Testis (tissue), 2 donors: ENCODE measurements at regions not wholly inside any gene's neighbourhood (a gene's known extent, or its start where the extent isn't known, plus 50 kb on each side); places are given as distances from the start of the nearest gene placed in this dataset.

Source experiments
- CTCF ChIP-seq, 3 experiments: fragments of 450-650 bp in 2 of 3; fragments of 200-600 bp in 1 of 3; sonication (generic) in 1 of 3; IDR thresholded peaks; one replicate each; pipeline ENCODE4 v1.5.1; 2016 to 2019; ENCODE audit warnings: antibody characterized with exemption in 3 of 3, mild to moderate bottlenecking in 2 of 3, moderate library complexity in 1 of 3
- POLR2A ChIP-seq: fragments of 450-650 bp; IDR thresholded peaks from one replicate; pipeline ENCODE4 v1.6.1; 2017; ENCODE audit warnings: antibody characterized with exemption, mild to moderate bottlenecking, moderate library complexity

DNA sequence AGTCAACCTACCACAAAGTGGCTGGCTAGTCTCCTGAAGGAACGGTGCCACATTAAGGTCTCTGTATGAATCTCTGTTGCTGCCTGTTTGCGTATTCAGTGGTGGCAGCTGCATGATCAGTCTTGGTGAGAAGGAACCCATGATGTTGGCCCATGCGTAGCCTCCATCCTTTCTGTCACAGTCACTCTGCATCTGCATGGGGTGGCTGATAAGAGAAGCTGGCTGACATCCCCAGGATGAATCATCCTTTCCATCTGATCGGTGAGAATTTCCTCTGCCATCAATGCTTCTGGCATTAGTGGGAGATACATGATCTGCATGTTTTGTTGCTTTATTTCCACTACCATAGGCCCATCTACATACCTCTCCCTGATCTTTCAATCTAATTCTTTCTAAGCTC, 199.0 kb upstream of the NECTIN1 start:
- no peak for TF ChIP-seq CTCF (IDR thresholded peaks at IDR 0.05)
- TF ChIP-seq POLR2A, result no peak
